Astrocyte (in vitro differentiated cells and primary cell): ENCODE measurements at regions not wholly inside any gene's neighbourhood (a gene's known extent, or its start where the extent isn't known, plus 50 kb on each side); places are given as distances from the start of the nearest gene placed in this dataset.

Experiments used
- EZH2 ChIP-seq: IDR thresholded peaks from 2 replicates; pipeline ENCODE4 v1.6.1; 2012; ENCODE audit warnings: mild to moderate bottlenecking, low read length, inconsistent platforms; ENCODE audit not compliant: insufficient read depth
- TF ChIP-seq, protein P1 (sequence below): IDR thresholded peaks from 2 replicates; pipeline ENCODE4 v1.5.1; 2011; ENCODE audit warnings: low read depth, mild to moderate bottlenecking, inconsistent platforms, low read length, moderate library complexity; ENCODE audit not compliant: insufficient read depth

DNA sequence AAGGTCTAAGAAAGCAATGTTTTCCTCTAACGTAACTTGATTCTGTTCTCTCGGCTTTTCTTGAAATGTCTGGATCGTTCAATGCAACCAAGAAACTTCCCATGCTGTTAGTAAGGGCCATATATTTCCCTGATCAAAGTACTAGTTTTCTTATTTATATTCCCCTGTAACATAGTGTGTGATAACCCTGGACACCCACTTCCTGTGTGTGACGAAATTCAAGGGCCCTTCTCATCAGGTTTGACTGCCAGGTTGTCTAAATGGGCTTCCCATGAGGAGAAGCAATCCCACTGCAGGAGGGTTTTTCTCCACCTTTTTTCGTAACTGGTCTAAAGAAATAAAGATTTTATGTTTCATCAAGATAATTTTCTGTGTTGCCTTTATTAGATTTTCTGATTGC lies 102.6 kb upstream of the RPS6KA2 start:
- TF ChIP-seq, protein P1, sequence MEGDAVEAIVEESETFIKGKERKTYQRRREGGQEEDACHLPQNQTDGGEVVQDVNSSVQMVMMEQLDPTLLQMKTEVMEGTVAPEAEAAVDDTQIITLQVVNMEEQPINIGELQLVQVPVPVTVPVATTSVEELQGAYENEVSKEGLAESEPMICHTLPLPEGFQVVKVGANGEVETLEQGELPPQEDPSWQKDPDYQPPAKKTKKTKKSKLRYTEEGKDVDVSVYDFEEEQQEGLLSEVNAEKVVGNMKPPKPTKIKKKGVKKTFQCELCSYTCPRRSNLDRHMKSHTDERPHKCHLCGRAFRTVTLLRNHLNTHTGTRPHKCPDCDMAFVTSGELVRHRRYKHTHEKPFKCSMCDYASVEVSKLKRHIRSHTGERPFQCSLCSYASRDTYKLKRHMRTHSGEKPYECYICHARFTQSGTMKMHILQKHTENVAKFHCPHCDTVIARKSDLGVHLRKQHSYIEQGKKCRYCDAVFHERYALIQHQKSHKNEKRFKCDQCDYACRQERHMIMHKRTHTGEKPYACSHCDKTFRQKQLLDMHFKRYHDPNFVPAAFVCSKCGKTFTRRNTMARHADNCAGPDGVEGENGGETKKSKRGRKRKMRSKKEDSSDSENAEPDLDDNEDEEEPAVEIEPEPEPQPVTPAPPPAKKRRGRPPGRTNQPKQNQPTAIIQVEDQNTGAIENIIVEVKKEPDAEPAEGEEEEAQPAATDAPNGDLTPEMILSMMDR = no peak
- no peak for TF ChIP-seq EZH2
